ENCODE measurements at regions not wholly inside any gene's neighbourhood (a gene's known extent, or its start where the extent isn't known, plus 50 kb on each side); places are given as distances from the start of the nearest gene placed in this dataset.

DNA sequence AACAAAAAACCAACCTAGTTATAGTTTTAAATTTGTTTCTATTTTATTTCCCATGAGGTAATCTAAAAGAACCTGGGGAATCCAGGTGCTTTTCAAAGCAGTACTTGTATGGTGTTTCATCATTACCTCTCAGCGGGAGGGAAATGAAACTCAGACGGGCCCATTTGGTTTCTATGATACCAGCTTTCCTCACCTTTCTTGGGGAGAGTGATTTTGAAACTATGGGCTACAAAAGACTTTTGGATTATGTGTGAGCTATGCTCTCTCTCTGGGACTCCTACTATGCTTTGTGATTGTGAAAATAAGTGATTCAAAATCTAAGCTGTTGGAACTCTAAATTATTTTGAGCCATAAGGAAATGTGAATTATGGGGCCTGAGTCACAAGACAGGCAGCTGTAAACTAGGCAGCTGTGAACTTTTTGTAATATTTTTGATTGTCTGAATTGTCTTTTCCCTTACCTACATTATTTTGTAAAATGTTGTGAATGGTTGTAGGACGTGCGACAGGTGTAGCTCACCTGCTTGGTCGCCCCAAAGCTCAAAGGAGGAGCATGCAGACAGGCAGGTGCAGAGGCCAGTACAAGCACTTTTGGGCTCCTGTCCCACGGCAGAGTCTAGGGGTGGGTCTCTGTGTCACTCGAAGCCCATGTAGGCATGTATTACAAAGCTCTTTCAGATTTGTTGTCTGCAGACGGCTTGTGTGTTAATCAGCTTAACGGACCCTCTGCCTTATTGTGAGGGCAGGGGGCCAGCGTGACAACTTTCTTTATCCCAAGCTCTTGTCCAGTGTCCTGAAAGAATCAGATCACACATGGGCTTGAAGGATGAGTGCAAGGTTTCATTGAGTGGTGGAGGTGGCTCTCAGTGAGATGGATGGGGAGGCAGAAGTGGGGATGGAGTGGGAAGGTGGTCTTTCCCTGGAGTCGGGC is 64.8 kb upstream of the BACH1 start (continued):
- TF ChIP-seq ZNF592 (IDR thresholded peaks at IDR 0.05) (0 out of 2 replicates have a peak, but pooled peaks have one; percentile 21), TCF12 (IDR thresholded peaks at IDR 0.05; ENCODE audit: low read depth, low read length) (peak; percentile 73; the same call in 1 of the 2 replicates), BCL11A (IDR thresholded peaks at IDR 0.05; ENCODE audit: low read depth, low read length) (peak; percentile 91), ZBTB33 (IDR thresholded peaks at IDR 0.05) (no peak), YY1 (IDR thresholded peaks at IDR 0.05; ENCODE audit: low read depth, low read length) (no peak), POLR2AphosphoS5 (IDR thresholded peaks at IDR 0.05; ENCODE audit: low read length) (peak; percentile 16; the same call in 1 of the 2 replicates), RELA (IDR thresholded peaks at IDR 0.05; ENCODE audit: borderline replicate concordance, partially characterized antibody) (no peak), BACH1 (IDR thresholded peaks at IDR 0.05; ENCODE audit: borderline replicate concordance) (peak; percentile 33; the same call in 1 of the 2 replicates)

Measured in GM12878 (cell line).